Upper lobe of left lung (tissue), 6 donors: ENCODE measurements at regions not wholly inside any gene's neighbourhood (a gene's known extent, or its start where the extent isn't known, plus 50 kb on each side); places are given as distances from the start of the nearest gene placed in this dataset.

Source experiments
- ATAC-seq, 2 donors: fragments of 200-7000 bp; cut with Tn5 transposase; one replicate each; pipeline ENCODE4 v1.9.1; 2022; ENCODE audit warnings: mild to moderate bottlenecking in 2 of 2, moderate library complexity in 2 of 2; ENCODE audit not compliant: low FRiP score in 2 of 2
- DNase-seq, 2 donors: peaks; one replicate each; pipeline ENCODE4 v3.0.0-alpha.2; 2019 to 2020
- H3K27ac ChIP-seq, 4 donors: fragments of 200-600 bp; sonication (generic); one replicate each; pipeline ENCODE4 v1.5.1; 2016 to 2019
- H3K27me3 ChIP-seq, 4 donors: fragments of 200-600 bp; sonication (generic); one replicate each; pipeline ENCODE4 v1.5.1; 2017 to 2019
- H3K36me3 ChIP-seq, 4 donors: fragments of 200-600 bp; sonication (generic); one replicate each; pipeline ENCODE4 v1.5.1; 2016 to 2019
- H3K4me1 ChIP-seq, 4 donors: fragments of 200-600 bp; sonication (generic); one replicate each; pipeline ENCODE4 v1.5.1; 2018 to 2019
- H3K4me3 ChIP-seq, 4 donors: fragments of 200-600 bp; sonication (generic); one replicate each; pipeline ENCODE4 v1.5.1; 2017 to 2019; ENCODE audit warnings: mild to moderate bottlenecking in 2 of 4, moderate library complexity in 1 of 4
- H3K9me3 ChIP-seq, 4 donors: fragments of 200-600 bp; sonication (generic); one replicate each; pipeline ENCODE4 v1.5.1; 2018 to 2019
- CTCF ChIP-seq, 6 experiments: fragments of 450-650 bp in 4 of 6; fragments of 200-600 bp in 2 of 6; sonication (generic) in 2 of 6; IDR thresholded peaks; one replicate each; pipeline ENCODE4 v1.5.1; 2016 to 2019; ENCODE audit warnings: antibody characterized with exemption in 6 of 6
- EP300 ChIP-seq, 4 donors: sonication (generic); formaldehyde crosslinking; IDR thresholded peaks; one replicate each; pipeline ENCODE4 v1.5.1; 2017; ENCODE audit warnings: antibody characterized with exemption in 4 of 4, control low read depth in 2 of 4
- POLR2A ChIP-seq, 4 donors: fragments of 450-650 bp; IDR thresholded peaks; one replicate each; pipeline ENCODE4 v1.5.1; 2016 to 2017; ENCODE audit warnings: antibody characterized with exemption in 4 of 4, mild to moderate bottlenecking in 2 of 4
- POLR2AphosphoS5 ChIP-seq, 2 donors: sonication (generic); formaldehyde crosslinking; IDR thresholded peaks; one replicate each; pipeline ENCODE4 v1.5.1; 2017; ENCODE audit warnings: antibody characterized with exemption in 2 of 2
- WGBS, 2 donors: methylation state at CpG; one replicate each; pipeline ENCODE4 v1.1.5; 2017 to 2018; 5-methylcytosine and 5-hydroxymethylcytosine counted together
- donor health status: DM: no; HTN: no; CAD: no; lungs with moderate emphysema.
- donor health status: DM: no; HTN: yes; CAD: no; lungs with severe emphysema.

- no peak for ATAC-seq
- DNase-seq, result no peak
- H3K9me3 ChIP-seq, result peaks cover 3 to 6% (median 4%) of the 10 kb centered on the region in 4 donors
- no peak overlapping the region for H3K4me3 ChIP-seq
- no peaks in the 10 kb centered on the region for H3K36me3 ChIP-seq
- H3K27ac ChIP-seq, result no peak overlapping the region
- TF ChIP-seq EP300 (IDR thresholded peaks at IDR 0.05), result no peak
- TF ChIP-seq POLR2A (IDR thresholded peaks at IDR 0.05), result no peak
- TF ChIP-seq CTCF (IDR thresholded peaks at IDR 0.05), result no peak
- no peak for TF ChIP-seq POLR2AphosphoS5 (IDR thresholded peaks at IDR 0.05)
- WGBS, 2 donors, result 84 to 88% methylated on average over 2 of the region's 2 CpGs
- H3K27me3 ChIP-seq, result no peaks in the 10 kb centered on the region
- no peaks in the 10 kb centered on the region for H3K4me1 ChIP-seq
These were observed 118.9 kb upstream of the ZC3H11B start for GRCh38 chr1:219731771-219732170.

- no peak overlapping the region for H3K4me3 ChIP-seq
- no peaks in the 10 kb centered on the region for H3K36me3 ChIP-seq
- DNase-seq (no peak), ATAC-seq (no peak)
- H3K27ac ChIP-seq, result no peak overlapping the region
- TF ChIP-seq POLR2A (IDR thresholded peaks at IDR 0.05) (no peak), EP300 (IDR thresholded peaks at IDR 0.05) (no peak), POLR2AphosphoS5 (IDR thresholded peaks at IDR 0.05) (no peak), CTCF (IDR thresholded peaks at IDR 0.05) (no peak)
- peaks cover 13 to 28% (median 16%) of the 10 kb centered on the region in 4 donors for H3K9me3 ChIP-seq
- H3K27me3 ChIP-seq, result no peaks in the 10 kb centered on the region
- 88 to 98% methylated on average over 1 of the region's 1 CpG for WGBS, 2 donors
- no peaks in the 10 kb centered on the region for H3K4me1 ChIP-seq
These were observed 113.8 kb upstream of the ZC3H11B start for GRCh38 chr1:219726480-219727272.

- Histone ChIP-seq H3K4me1 (no peaks in the 10 kb centered on the region), H3K27me3 (no peaks in the 10 kb centered on the region), H3K4me3 (no peak overlapping the region), H3K27ac (no peak overlapping the region), H3K36me3 (no peaks in the 10 kb centered on the region), H3K9me3 (peaks cover 13 to 28% (median 16%) of the 10 kb centered on the region in 4 donors)
- ATAC-seq, result no peak
- TF ChIP-seq POLR2AphosphoS5 (IDR thresholded peaks at IDR 0.05) (no peak), POLR2A (IDR thresholded peaks at IDR 0.05) (no peak), CTCF (IDR thresholded peaks at IDR 0.05) (no peak), EP300 (IDR thresholded peaks at IDR 0.05) (no peak)
- WGBS, 2 donors, result 89% methylated on average over 4 of the region's 5 CpGs
- DNase-seq, result no peak
These were observed 111.5 kb upstream of the ZC3H11B start for GRCh38 chr1:219724440-219724839.

- no peaks in the 10 kb centered on the region for H3K4me1 ChIP-seq
- no peak for DNase-seq
- H3K9me3 ChIP-seq, result no peaks in the 10 kb centered on the region
- no peak for ATAC-seq
- H3K4me3 ChIP-seq, result no peak overlapping the region
- no peaks in the 10 kb centered on the region for H3K36me3 ChIP-seq
- WGBS, 2 donors, result 62 to 64% methylated on average over 5 of the region's 5 CpGs
- no peak for TF ChIP-seq CTCF (IDR thresholded peaks at IDR 0.05)
- TF ChIP-seq POLR2A (IDR thresholded peaks at IDR 0.05), result no peak
- no peak for TF ChIP-seq EP300 (IDR thresholded peaks at IDR 0.05)
- TF ChIP-seq POLR2AphosphoS5 (IDR thresholded peaks at IDR 0.05), result no peak
- no peaks in the 10 kb centered on the region for H3K27me3 ChIP-seq
- H3K27ac ChIP-seq, result no peak overlapping the region
These were observed 104.6 kb upstream of the ZC3H11B start for GRCh38 chr1:219717536-219717935.

GRCh38 chr1:219716611-219717114 is 103.8 kb upstream of the ZC3H11B start:
- ATAC-seq (no peak), DNase-seq (no peak)
- whole genome bisulfite sequencing, 2 donors, result 91 to 96% methylated on average over 3 of the region's 3 CpGs
- Histone ChIP-seq H3K27ac (no peak overlapping the region), H3K4me3 (no peak overlapping the region), H3K9me3 (no peaks in the 10 kb centered on the region), H3K4me1 (no peaks in the 10 kb centered on the region), H3K27me3 (no peaks in the 10 kb centered on the region), H3K36me3 (no peaks in the 10 kb centered on the region)
- TF ChIP-seq EP300 (IDR thresholded peaks at IDR 0.05), result no peak
- TF ChIP-seq POLR2A (IDR thresholded peaks at IDR 0.05), result no peak
- TF ChIP-seq CTCF (IDR thresholded peaks at IDR 0.05), result no peak
- no peak for TF ChIP-seq POLR2AphosphoS5 (IDR thresholded peaks at IDR 0.05)
